Esophagus muscularis mucosa (tissue), 4 donors: ENCODE measurements at regions not wholly inside any gene's neighbourhood (a gene's known extent, or its start where the extent isn't known, plus 50 kb on each side); places are given as distances from the start of the nearest gene placed in this dataset.
A peak's percentile ranks its signal among the peaks of the same experiment; 100 is the strongest.
"Not testable (repeated sequence)": the region's sequence is repeated elsewhere in the genome, so short reads cannot be mapped to it uniquely, and the experiment has no call there.

ENCODE experiments used
- DNase-seq: peaks from one replicate; pipeline ENCODE4 v3.0.0-alpha.2; 2017; ENCODE audit errors: extremely low spot score
- H3K27ac ChIP-seq, 4 donors: fragments of 200-600 bp; sonication (generic); replicated peaks in 1 of 4; 1 replicate in 3 of 4; 2 replicates in 1 of 4; pipeline ENCODE4 v1.5.1; 2016 to 2019; ENCODE audit warnings: mild to moderate bottlenecking in 1 of 4
- H3K27me3 ChIP-seq, 4 donors: fragments of 200-600 bp; sonication (generic); one replicate each; pipeline versions ENCODE4 v1.5.1 to v1.6.0; 2016 to 2019
- H3K36me3 ChIP-seq, 4 donors: fragments of 200-600 bp; sonication (generic); one replicate each; pipeline ENCODE4 v1.5.1; 2016 to 2019
- H3K4me1 ChIP-seq, 4 donors: fragments of 200-600 bp; sonication (generic); one replicate each; pipeline ENCODE4 v1.5.1; 2016 to 2019
- H3K4me3 ChIP-seq, 4 donors: fragments of 200-600 bp; sonication (generic); 1 replicate in 2 of 4; 2 replicates in 2 of 4; pipeline ENCODE4 v1.5.1; 2016 to 2019; ENCODE audit warnings: mild to moderate bottlenecking in 4 of 4, moderate library complexity in 1 of 4
- H3K9me3 ChIP-seq, 4 donors: fragments of 200-600 bp; sonication (generic); 1 replicate in 3 of 4; 2 replicates in 1 of 4; pipeline ENCODE4 v1.5.1; 2016 to 2019
- CTCF ChIP-seq, 3 experiments: fragments of 200-600 bp in 2 of 3; fragments of 450-650 bp in 1 of 3; sonication (generic) in 2 of 3; IDR thresholded peaks; one replicate each; pipeline ENCODE4 v1.5.1; 2017 to 2019; ENCODE audit warnings: antibody characterized with exemption in 3 of 3, mild to moderate bottlenecking in 2 of 3, moderate library complexity in 1 of 3
- EP300 ChIP-seq: sonication (generic); formaldehyde crosslinking; IDR thresholded peaks from one replicate; pipeline ENCODE4 v1.6.1; 2017; ENCODE audit warnings: antibody characterized with exemption
- POLR2A ChIP-seq: fragments of 450-650 bp; IDR thresholded peaks from one replicate; pipeline ENCODE4 v1.6.1; 2017; ENCODE audit warnings: antibody characterized with exemption, moderate library complexity, mild to moderate bottlenecking, low read depth
- POLR2AphosphoS5 ChIP-seq, 2 donors: sonication (generic); formaldehyde crosslinking; IDR thresholded peaks; one replicate each; pipeline ENCODE4 v1.6.1; 2017; ENCODE audit warnings: antibody characterized with exemption in 2 of 2
- WGBS: methylation state at CpG from one replicate; pipeline ENCODE4 v1.1.5; 2018; 5-methylcytosine and 5-hydroxymethylcytosine counted together
- intact Hi-C: fragments of 100-400 bp; cut with DNase I; formaldehyde crosslinking; loops from one replicate; pipeline ENCODE4 v1.15.1; 2023

- Histone ChIP-seq H3K36me3 (no peaks in the 10 kb centered on the region), H3K27me3 (no peaks in the 10 kb centered on the region), H3K27ac (peak overlapping the region in 3 of 4 donors; percentile 15 to 59 (median 45)), H3K4me3 (no peak overlapping the region), H3K9me3 (peaks cover 0 to 5% (median 0%) of the 10 kb centered on the region in 4 donors), H3K4me1 (peaks cover 0 to 16% (median 10%) of the 10 kb centered on the region in 4 donors)
- 59% methylated on average over 6 of the region's 6 CpGs for WGBS
- DNase-seq: no peak
- intact Hi-C loops: no loop called here
- no peak for TF ChIP-seq CTCF (IDR thresholded peaks at IDR 0.05)
- TF ChIP-seq EP300: no peak
- TF ChIP-seq POLR2A: no peak
- no peak for TF ChIP-seq POLR2AphosphoS5 (IDR thresholded peaks at IDR 0.05)
Measured at GRCh38 chrX:39492497-39493162, 605.1 kb downstream of the BCOR start.

GRCh38 chrX:39493168-39493567 is 604.6 kb downstream of the BCOR start:
- TF ChIP-seq EP300 (no peak), CTCF (IDR thresholded peaks at IDR 0.05) (no peak), POLR2A (no peak), POLR2AphosphoS5 (IDR thresholded peaks at IDR 0.05) (no peak)

GRCh38 chrX:39497117-39497516 is 600.6 kb downstream of the BCOR start:
- H3K9me3 ChIP-seq, H3K27ac ChIP-seq, H3K27me3 ChIP-seq, intact Hi-C loops, H3K4me3 ChIP-seq, DNase-seq, H3K4me1 ChIP-seq, H3K36me3 ChIP-seq: not testable (repeated sequence)
- 78% methylated on average over 4 of the region's 4 CpGs for WGBS

More at GRCh38 chrX:39493168-39493567, 604.6 kb downstream of the BCOR start:
- 85% methylated on average over 1 of the region's 1 CpG for WGBS
- no peak overlapping the region for H3K27ac ChIP-seq
- peaks cover 0 to 5% (median 0%) of the 10 kb centered on the region in 4 donors for H3K9me3 ChIP-seq
- H3K4me3 ChIP-seq: no peak overlapping the region
- no peaks in the 10 kb centered on the region for H3K36me3 ChIP-seq
- H3K27me3 ChIP-seq: no peaks in the 10 kb centered on the region
- intact Hi-C loops: no loop called here
- H3K4me1 ChIP-seq: peaks cover 0 to 16% (median 10%) of the 10 kb centered on the region in 4 donors
- no peak for DNase-seq

- Histone ChIP-seq H3K4me3 (no peak overlapping the region), H3K9me3 (no peaks in the 10 kb centered on the region), H3K27me3 (no peaks in the 10 kb centered on the region), H3K4me1 (peaks cover 0 to 2% (median under 1%) of the 10 kb centered on the region in 4 donors), H3K27ac (no peak overlapping the region), H3K36me3 (no peaks in the 10 kb centered on the region)
- no peak for DNase-seq
- intact Hi-C loops: no loop called here
- WGBS: 66% methylated on average over 7 of the region's 7 CpGs
- no peak for TF ChIP-seq EP300
- TF ChIP-seq CTCF (IDR thresholded peaks at IDR 0.05): no peak
- TF ChIP-seq POLR2AphosphoS5 (IDR thresholded peaks at IDR 0.05): no peak
- no peak for TF ChIP-seq POLR2A
Measured at GRCh38 chrX:39497702-39498265, 600.0 kb downstream of the BCOR start.

GRCh38 chrX:39499996-39500395 is 597.8 kb downstream of the BCOR start:
- no peak for DNase-seq
- H3K27ac ChIP-seq: no peak overlapping the region
- no peaks in the 10 kb centered on the region for H3K36me3 ChIP-seq
- no peaks in the 10 kb centered on the region for H3K4me1 ChIP-seq
- intact Hi-C loops: no loop called here
- H3K4me3 ChIP-seq: no peak overlapping the region
- no peaks in the 10 kb centered on the region for H3K27me3 ChIP-seq
- no peaks in the 10 kb centered on the region for H3K9me3 ChIP-seq
- TF ChIP-seq EP300: no peak

- Histone ChIP-seq H3K9me3 (no peaks in the 10 kb centered on the region), H3K27ac (no peak overlapping the region)
- intact Hi-C loops: no loop called here
Measured at GRCh38 chrX:39501822-39502221, 595.9 kb downstream of the BCOR start.

More at GRCh38 chrX:39501822-39502221, 595.9 kb downstream of the BCOR start:
- TF ChIP-seq EP300 (no peak), POLR2A (no peak), POLR2AphosphoS5 (IDR thresholded peaks at IDR 0.05) (no peak), CTCF (IDR thresholded peaks at IDR 0.05) (no peak)
- WGBS: 78% methylated on average over 3 of the region's 3 CpGs
- no peaks in the 10 kb centered on the region for H3K36me3 ChIP-seq
- H3K4me3 ChIP-seq: no peak overlapping the region
- no peak for DNase-seq
- no peaks in the 10 kb centered on the region for H3K27me3 ChIP-seq
- H3K4me1 ChIP-seq: no peaks in the 10 kb centered on the region
